ENCODE measurements at regions not wholly inside any gene's neighbourhood (a gene's known extent, or its start where the extent isn't known, plus 50 kb on each side); places are given as distances from the start of the nearest gene placed in this dataset.

GRCh38 chr3:109897734-109898133 lies 560.4 kb upstream of the DPPA4 start:
- no peak for DNase-seq (ENCODE audit: extremely low read depth in 1 of 2, low read depth in 1 of 2)

GRCh38 chr3:109899925-109900324 lies 562.6 kb upstream of the DPPA4 start:
- no peak for DNase-seq (ENCODE audit: extremely low read depth in 1 of 2, low read depth in 1 of 2)

GRCh38 chr3:109900783-109901182 lies 563.4 kb upstream of the DPPA4 start:
- DNase-seq (ENCODE audit: extremely low read depth in 1 of 2, low read depth in 1 of 2): no peak

- no peak for DNase-seq (ENCODE audit: extremely low read depth in 1 of 2, low read depth in 1 of 2)
Observed at GRCh38 chr3:109902549-109902948, 565.2 kb upstream of the DPPA4 start.

DNA sequence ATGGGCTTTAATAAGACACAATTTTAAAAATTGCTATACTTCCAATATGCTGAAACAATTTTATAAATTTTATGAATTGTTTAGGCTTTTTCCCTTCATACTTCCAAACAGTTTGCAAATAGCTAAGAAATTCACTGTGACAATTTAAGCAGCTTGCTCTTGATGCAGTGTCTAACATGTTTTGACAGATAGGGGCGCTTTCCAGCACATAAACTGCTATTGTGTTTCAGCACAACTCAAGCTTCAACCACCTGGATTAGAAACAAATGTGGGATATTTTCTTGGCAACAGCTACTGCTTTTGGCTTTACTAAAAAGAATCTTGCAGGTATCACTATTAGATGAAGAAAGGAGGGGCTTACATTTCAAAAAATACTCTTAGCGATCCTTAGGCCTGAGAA lies 565.8 kb upstream of the DPPA4 start:
- DNase-seq (ENCODE audit: extremely low read depth in 1 of 2, low read depth in 1 of 2): no peak

- no peak for DNase-seq (ENCODE audit: extremely low read depth in 1 of 2, low read depth in 1 of 2)
Observed at GRCh38 chr3:109910772-109911171, 573.4 kb upstream of the DPPA4 start.

GRCh38 chr3:109918740-109919139 lies 581.4 kb upstream of the DPPA4 start:
- DNase-seq (ENCODE audit: extremely low read depth in 1 of 2, low read depth in 1 of 2): no peak

GRCh38 chr3:109920749-109921148 lies 583.4 kb upstream of the DPPA4 start:
- DNase-seq (ENCODE audit: extremely low read depth in 1 of 2, low read depth in 1 of 2): no peak

DNA sequence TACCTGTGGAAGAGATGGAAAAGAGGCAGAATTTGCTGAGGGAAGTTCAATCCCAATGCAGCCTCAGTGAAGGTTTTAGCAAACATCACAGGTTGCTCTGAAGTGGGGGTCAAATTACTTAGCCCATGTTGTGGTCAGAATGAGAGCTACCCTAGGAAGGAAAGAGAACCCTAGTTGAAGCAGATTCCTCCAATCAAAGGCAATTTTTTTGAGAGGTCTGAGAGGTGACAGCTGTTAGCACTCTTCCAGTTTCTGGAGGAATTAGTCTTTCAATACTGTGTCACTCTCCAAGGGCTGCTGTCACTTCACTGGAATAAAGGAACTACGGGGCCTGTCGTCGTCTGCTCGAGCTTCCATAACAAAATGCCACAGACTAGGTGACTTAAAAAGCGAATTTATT lies 584.2 kb upstream of the DPPA4 start:
- no peak for DNase-seq (ENCODE audit: extremely low read depth in 1 of 2, low read depth in 1 of 2)

GRCh38 chr3:109922856-109923255 lies 585.5 kb upstream of the DPPA4 start:
- DNase-seq (ENCODE audit: extremely low read depth in 1 of 2, low read depth in 1 of 2): no peak

GRCh38 chr3:109923431-109923830 lies 586.1 kb upstream of the DPPA4 start:
- no peak for DNase-seq (ENCODE audit: extremely low read depth in 1 of 2, low read depth in 1 of 2)

- DNase-seq (ENCODE audit: extremely low read depth in 1 of 2, low read depth in 1 of 2): no peak
Observed at GRCh38 chr3:109924196-109924595, 586.9 kb upstream of the DPPA4 start.

GRCh38 chr3:109926376-109926775 lies 589.0 kb upstream of the DPPA4 start:
- DNase-seq (ENCODE audit: extremely low read depth in 1 of 2, low read depth in 1 of 2): no peak

DNA sequence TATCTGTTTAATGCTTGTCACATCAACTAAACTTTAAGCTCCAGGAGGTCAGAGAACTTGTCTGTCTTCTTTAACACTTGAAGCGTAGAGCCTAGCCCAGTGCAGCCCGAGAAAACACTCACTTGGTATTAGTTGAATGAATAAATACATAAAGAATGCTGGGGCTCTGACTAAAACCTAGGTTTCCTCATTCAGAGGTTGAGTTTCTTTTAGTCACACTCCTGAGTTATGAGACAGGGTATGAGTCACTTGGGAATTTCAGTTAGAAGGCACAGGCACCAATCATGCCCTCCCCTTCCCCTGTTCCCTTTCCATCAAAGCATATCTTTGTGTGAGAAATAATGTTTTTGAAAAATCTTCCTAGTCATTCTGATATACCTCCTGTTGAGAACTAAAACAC lies 589.8 kb upstream of the DPPA4 start:
- DNase-seq (ENCODE audit: extremely low read depth in 1 of 2, low read depth in 1 of 2): no peak

GRCh38 chr3:109927726-109928125 lies 590.4 kb upstream of the DPPA4 start:
- DNase-seq (ENCODE audit: extremely low read depth in 1 of 2, low read depth in 1 of 2): no peak

- DNase-seq (ENCODE audit: extremely low read depth in 1 of 2, low read depth in 1 of 2): no peak
Observed at GRCh38 chr3:109930582-109930981, 593.2 kb upstream of the DPPA4 start.

GRCh38 chr3:109933576-109933975 lies 596.2 kb upstream of the DPPA4 start:
- DNase-seq (ENCODE audit: extremely low read depth in 1 of 2, low read depth in 1 of 2): no peak

DNA sequence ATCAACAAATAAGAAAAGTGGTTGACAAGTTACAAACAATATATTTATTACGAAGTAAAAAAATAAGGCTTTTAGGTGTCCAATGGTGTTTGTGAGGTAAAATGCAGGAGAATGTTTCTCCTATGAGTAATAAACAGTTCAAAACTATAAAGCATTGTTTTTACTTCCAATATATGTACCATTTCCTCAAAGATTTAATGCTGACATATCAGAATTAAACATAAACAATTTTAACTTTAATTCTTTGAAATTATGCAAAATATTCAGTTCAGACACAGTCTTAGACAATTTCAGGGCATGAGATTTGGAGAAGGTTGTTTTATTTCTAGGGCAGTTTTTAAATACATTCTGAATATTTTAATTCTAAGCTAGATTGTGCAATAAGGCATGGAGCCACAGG lies 602.5 kb upstream of the DPPA4 start:
- no peak for DNase-seq (ENCODE audit: extremely low read depth in 1 of 2, low read depth in 1 of 2)

DNA sequence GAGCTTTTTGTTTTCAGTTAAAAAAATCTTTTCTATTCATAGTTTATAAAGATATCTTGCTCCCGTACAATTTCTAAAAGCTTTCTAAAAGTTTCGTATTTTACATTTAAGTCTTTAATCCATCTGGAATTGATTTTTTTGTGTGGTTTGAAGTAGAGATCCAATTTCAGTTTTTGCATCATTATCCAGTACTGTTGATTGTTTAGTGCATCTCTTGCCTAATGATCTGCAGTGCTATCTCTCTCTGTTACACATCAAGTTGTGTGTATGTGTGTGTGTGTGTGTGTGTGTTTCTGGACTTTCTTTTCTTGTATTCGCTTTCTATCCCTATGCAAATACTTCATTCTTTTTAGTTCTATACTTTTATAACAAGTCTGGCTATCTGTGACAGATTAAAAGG lies 605.8 kb upstream of the DPPA4 start:
- DNase-seq (ENCODE audit: extremely low read depth in 1 of 2, low read depth in 1 of 2): no peak

DNA sequence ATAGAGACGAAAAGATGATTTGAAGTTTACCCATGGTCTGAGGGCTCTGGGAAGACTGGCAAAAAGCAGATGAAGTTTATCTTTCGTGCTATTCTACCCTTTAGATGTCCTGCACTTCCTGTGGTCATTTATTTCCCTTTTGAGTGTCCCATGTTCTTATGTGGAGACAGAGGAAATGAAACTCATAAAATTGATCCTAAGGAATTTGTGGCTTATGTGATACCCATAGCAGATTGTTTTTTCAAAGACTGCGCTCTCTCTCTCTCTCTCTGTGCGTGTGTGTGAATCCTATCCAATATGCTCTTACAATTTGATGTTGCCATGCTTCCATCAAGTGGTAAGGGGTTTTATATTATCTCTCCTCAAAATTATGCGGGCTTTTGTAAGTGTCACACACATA lies 607.5 kb upstream of the DPPA4 start:
- DNase-seq (ENCODE audit: extremely low read depth in 1 of 2, low read depth in 1 of 2): no peak

- DNase-seq (ENCODE audit: extremely low read depth in 1 of 2, low read depth in 1 of 2): no peak
Observed at GRCh38 chr3:109952924-109953323, 615.6 kb upstream of the DPPA4 start.

DNA sequence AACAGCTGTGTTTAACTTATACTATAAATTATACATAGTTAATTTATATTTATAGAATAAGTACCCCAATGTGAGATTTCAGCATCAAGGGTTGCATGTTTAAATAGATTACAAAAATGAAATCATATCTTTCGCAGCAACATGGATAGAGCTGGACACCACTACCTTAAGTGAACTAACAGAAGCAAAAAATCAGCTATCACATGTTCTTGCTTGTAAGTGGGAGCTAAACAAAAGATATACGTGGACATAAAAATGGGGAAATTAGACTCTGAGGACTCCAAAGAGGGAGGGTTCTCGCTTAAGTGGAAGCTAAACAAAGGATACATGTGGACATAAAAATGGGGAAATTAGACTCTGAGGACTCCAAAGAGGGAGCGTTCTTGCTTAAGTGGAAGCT lies 626.5 kb upstream of the DPPA4 start:
- DNase-seq (ENCODE audit: extremely low read depth in 1 of 2, low read depth in 1 of 2): no peak

- DNase-seq (ENCODE audit: extremely low read depth in 1 of 2, low read depth in 1 of 2): no peak
Observed at GRCh38 chr3:109973733-109974132, 636.4 kb upstream of the DPPA4 start.

DNA sequence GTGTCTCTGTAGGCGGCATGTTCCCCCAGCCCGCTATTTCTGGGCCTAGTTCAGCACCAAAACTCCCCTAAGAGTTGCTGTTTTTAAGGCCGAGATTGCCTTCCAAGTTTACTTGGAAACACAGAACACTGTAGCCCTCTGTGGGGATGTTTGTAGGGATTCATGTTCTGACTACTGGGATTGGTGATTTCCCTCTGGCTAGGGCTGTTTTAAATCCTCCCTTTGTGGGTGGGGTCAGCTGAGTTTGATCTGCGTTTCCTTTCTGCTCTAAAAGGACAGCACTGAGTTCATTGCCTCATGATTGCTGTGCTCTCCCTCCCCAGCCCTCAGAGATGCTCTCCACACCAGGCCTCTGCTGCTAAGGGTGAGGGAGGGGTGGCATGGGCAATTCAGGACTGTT lies 640.6 kb upstream of the DPPA4 start:
- DNase-seq (ENCODE audit: extremely low read depth in 1 of 2, low read depth in 1 of 2): no peak

Measured in stimulated activated CD8-positive, alpha-beta memory T cell treated with anti-CD3 and anti-CD28 coated beads, Interleukin-7, amount 100 ng/mL, for 48 hours (primary cell).